ENCODE measurements at regions not wholly inside any gene's neighbourhood (a gene's known extent, or its start where the extent isn't known, plus 50 kb on each side); places are given as distances from the start of the nearest gene placed in this dataset.

- no peaks in the 10 kb centered on the region for H3K4me1 ChIP-seq (ENCODE audit: control insufficient read depth in 1 of 2, insufficient read depth in 2 of 2, low read length in 2 of 2)
- ATAC-seq (no peak), DNase-seq (ENCODE audit: low read depth, low spot score) (no peak)
- H3K4me3 ChIP-seq (replicated peaks in 1 of 2; ENCODE audit: low read depth in 1 of 2, low read length in 2 of 2) = no peak overlapping the region
- H3K79me2 ChIP-seq (ENCODE audit: insufficient read depth, low read length) = no peaks in the 10 kb centered on the region
- H3K36me3 ChIP-seq (ENCODE audit: control insufficient read depth in 1 of 2, insufficient read depth in 2 of 2, low read length in 2 of 2) = no peaks in the 10 kb centered on the region
- TF ChIP-seq FOSL1 (IDR thresholded peaks at IDR 0.05; ENCODE audit: low read depth) (no peak), EGR1 (IDR thresholded peaks at IDR 0.05; ENCODE audit: low read depth) (no peak), TCF7L2 (IDR thresholded peaks at IDR 0.05; ENCODE audit: borderline replicate concordance, extremely low read depth, insufficient read depth, insufficient read length) (no peak), SRF (IDR thresholded peaks at IDR 0.05; ENCODE audit: low read depth) (no peak), ZNF274 (IDR thresholded peaks at IDR 0.05; ENCODE audit: low read depth, low read length) (no peak), ZBTB33 (IDR thresholded peaks at IDR 0.05; ENCODE audit: extremely low read depth, insufficient replicate concordance, low read length) (no peak), SIN3A (IDR thresholded peaks at IDR 0.05; ENCODE audit: low read depth) (no peak), EZH2 (IDR thresholded peaks at IDR 0.05) (no peak), EZH2phosphoT487 (IDR thresholded peaks at IDR 0.05; ENCODE audit: borderline replicate concordance) (no peak), CTCF (IDR thresholded peaks at IDR 0.05 in 2 of 3, conservative IDR thresholded peaks at IDR 0.05 in 1 of 3; ENCODE audit: borderline replicate concordance in 1 of 3, insufficient read depth in 1 of 3, low read depth in 2 of 3, low read length in 2 of 3) (no peak), SP1 (IDR thresholded peaks at IDR 0.05; ENCODE audit: low read depth) (no peak)
- no peak overlapping the region for H3K4me2 ChIP-seq (ENCODE audit: low read length)
- intact Hi-C loops (cut with micrococcal nuclease) = no loop called here
- no peaks in the 10 kb centered on the region for H3K9me2 ChIP-seq (ENCODE audit: insufficient read depth)
- H3K27me3 ChIP-seq (ENCODE audit: insufficient read depth, low read length) = peaks cover 14% of the 10 kb centered on the region; the same call in 1 of the 2 replicates
- POLR2A ChIA-PET = no interaction called here
- no peak overlapping the region for H3K27ac ChIP-seq (ENCODE audit: low read depth, low read length)
- H4K20me1 ChIP-seq (ENCODE audit: insufficient read depth) = no peaks in the 10 kb centered on the region
- CTCF ChIA-PET = interaction anchor here (1.3 to 3.3 kb wide), 2 partner anchors 11 to 27 kb away, joined by 4 to 21 read pairs; no protein-coding TSS in a partner anchor
- no peak overlapping the region for H2AFZ ChIP-seq (ENCODE audit: low read depth, low read length, poor library complexity, severe bottlenecking)
- H3K9ac ChIP-seq (ENCODE audit: low read length) = no peak overlapping the region
- RAD21 ChIA-PET (ENCODE audit: low non-redundant PET in 1 of 2, low total read pairs in 2 of 2, uncharacterized antibody in 2 of 2, unreplicated experiment in 2 of 2) = no interaction called here
- H3K9me3 ChIP-seq (ENCODE audit: control insufficient read depth in 1 of 2, insufficient read depth in 1 of 2, low read depth in 1 of 2, low read length in 2 of 2) = no peaks in the 10 kb centered on the region
- no TSS peak for BruUV-seq (replicated peaks)
Observed at GRCh38 chr14:22190411-22191191, 398.4 kb downstream of the DAD1 start.
